SK-N-SH (cell line): ENCODE measurements at regions not wholly inside any gene's neighbourhood (a gene's known extent, or its start where the extent isn't known, plus 50 kb on each side); places are given as distances from the start of the nearest gene placed in this dataset.

Experiments
- EZH2phosphoT487 ChIP-seq: fragments of 200-600 bp; sonication (generic); IDR thresholded peaks from 2 replicates; pipeline ENCODE4 v1.6.1; 2017; ENCODE audit warnings: low read depth, mixed run types, mild to moderate bottlenecking, antibody characterized with exemption, moderate library complexity, borderline replicate concordance
- FOSL2 ChIP-seq: IDR thresholded peaks from 2 replicates; pipeline ENCODE4 v1.4.0; 2012; ENCODE audit warnings: low read depth, mild to moderate bottlenecking, moderate library complexity, borderline replicate concordance
- FOXM1 ChIP-seq: IDR thresholded peaks from 2 replicates; pipeline ENCODE4 v1.4.0; 2012; ENCODE audit warnings: low read depth, mild to moderate bottlenecking
- GABPA ChIP-seq: IDR thresholded peaks from 2 replicates; pipeline ENCODE4 v1.4.0; 2012; ENCODE audit warnings: low read depth, mild to moderate bottlenecking
- MEF2A ChIP-seq: IDR thresholded peaks from 2 replicates; pipeline ENCODE4 v1.4.0; 2012; ENCODE audit warnings: low read depth, borderline replicate concordance
- POLR2AphosphoS5 ChIP-seq: IDR thresholded peaks from 2 replicates; pipeline ENCODE4 v1.6.1; 2012; ENCODE audit warnings: low read depth, low read length
- RAD21 ChIP-seq: IDR thresholded peaks from 2 replicates; pipeline ENCODE4 v1.6.1; 2012; ENCODE audit warnings: mild to moderate bottlenecking, low read length
- RFX5 ChIP-seq: IDR thresholded peaks from 2 replicates; pipeline ENCODE4 v1.6.1; 2012; ENCODE audit warnings: mild to moderate bottlenecking, improper control_type of control experiment, low read length
- TEAD4 ChIP-seq: IDR thresholded peaks from 2 replicates; pipeline ENCODE4 v1.4.0; 2012; ENCODE audit warnings: mild to moderate bottlenecking, borderline replicate concordance; ENCODE audit not compliant: insufficient read depth
- USF2 ChIP-seq: fragments of 150-350 bp; IDR thresholded peaks from 2 replicates; pipeline ENCODE4 v1.6.1; 2017; ENCODE audit warnings: antibody characterized with exemption, low read length, low read depth, borderline replicate concordance
- YY1 ChIP-seq: IDR thresholded peaks from 2 replicates; pipeline ENCODE4 v1.4.0; 2012; ENCODE audit warnings: low read depth, mild to moderate bottlenecking
- TF ChIP-seq, protein P1 (sequence below): fragments of 200-600 bp; sonication (generic); IDR thresholded peaks from 2 replicates; pipeline ENCODE4 v1.6.1; 2017; ENCODE audit warnings: antibody characterized with exemption, mild to moderate bottlenecking, moderate library complexity
- TF ChIP-seq, protein P2 (sequence below): IDR thresholded peaks from 2 replicates; pipeline ENCODE4 v1.6.1; 2012; ENCODE audit warnings: mild to moderate bottlenecking, low read depth, low read length, moderate library complexity
- TF ChIP-seq, protein P3 (sequence below): IDR thresholded peaks from 2 replicates; pipeline ENCODE4 v1.4.0; 2012; ENCODE audit warnings: low read depth

GRCh38 chr21:38631676-38632075 is 133.4 kb upstream of the ERG start:
- TF ChIP-seq, protein P1, sequence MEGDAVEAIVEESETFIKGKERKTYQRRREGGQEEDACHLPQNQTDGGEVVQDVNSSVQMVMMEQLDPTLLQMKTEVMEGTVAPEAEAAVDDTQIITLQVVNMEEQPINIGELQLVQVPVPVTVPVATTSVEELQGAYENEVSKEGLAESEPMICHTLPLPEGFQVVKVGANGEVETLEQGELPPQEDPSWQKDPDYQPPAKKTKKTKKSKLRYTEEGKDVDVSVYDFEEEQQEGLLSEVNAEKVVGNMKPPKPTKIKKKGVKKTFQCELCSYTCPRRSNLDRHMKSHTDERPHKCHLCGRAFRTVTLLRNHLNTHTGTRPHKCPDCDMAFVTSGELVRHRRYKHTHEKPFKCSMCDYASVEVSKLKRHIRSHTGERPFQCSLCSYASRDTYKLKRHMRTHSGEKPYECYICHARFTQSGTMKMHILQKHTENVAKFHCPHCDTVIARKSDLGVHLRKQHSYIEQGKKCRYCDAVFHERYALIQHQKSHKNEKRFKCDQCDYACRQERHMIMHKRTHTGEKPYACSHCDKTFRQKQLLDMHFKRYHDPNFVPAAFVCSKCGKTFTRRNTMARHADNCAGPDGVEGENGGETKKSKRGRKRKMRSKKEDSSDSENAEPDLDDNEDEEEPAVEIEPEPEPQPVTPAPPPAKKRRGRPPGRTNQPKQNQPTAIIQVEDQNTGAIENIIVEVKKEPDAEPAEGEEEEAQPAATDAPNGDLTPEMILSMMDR: no peak
- TF ChIP-seq FOXM1 (no peak), MEF2A (no peak), USF2 (no peak), YY1 (no peak), RFX5 (no peak), GABPA (no peak), TEAD4 (no peak), POLR2AphosphoS5 (no peak), EZH2phosphoT487 (no peak), RAD21 (no peak), FOSL2 (no peak)
- TF ChIP-seq, protein P2, sequence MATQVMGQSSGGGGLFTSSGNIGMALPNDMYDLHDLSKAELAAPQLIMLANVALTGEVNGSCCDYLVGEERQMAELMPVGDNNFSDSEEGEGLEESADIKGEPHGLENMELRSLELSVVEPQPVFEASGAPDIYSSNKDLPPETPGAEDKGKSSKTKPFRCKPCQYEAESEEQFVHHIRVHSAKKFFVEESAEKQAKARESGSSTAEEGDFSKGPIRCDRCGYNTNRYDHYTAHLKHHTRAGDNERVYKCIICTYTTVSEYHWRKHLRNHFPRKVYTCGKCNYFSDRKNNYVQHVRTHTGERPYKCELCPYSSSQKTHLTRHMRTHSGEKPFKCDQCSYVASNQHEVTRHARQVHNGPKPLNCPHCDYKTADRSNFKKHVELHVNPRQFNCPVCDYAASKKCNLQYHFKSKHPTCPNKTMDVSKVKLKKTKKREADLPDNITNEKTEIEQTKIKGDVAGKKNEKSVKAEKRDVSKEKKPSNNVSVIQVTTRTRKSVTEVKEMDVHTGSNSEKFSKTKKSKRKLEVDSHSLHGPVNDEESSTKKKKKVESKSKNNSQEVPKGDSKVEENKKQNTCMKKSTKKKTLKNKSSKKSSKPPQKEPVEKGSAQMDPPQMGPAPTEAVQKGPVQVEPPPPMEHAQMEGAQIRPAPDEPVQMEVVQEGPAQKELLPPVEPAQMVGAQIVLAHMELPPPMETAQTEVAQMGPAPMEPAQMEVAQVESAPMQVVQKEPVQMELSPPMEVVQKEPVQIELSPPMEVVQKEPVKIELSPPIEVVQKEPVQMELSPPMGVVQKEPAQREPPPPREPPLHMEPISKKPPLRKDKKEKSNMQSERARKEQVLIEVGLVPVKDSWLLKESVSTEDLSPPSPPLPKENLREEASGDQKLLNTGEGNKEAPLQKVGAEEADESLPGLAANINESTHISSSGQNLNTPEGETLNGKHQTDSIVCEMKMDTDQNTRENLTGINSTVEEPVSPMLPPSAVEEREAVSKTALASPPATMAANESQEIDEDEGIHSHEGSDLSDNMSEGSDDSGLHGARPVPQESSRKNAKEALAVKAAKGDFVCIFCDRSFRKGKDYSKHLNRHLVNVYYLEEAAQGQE: no peak
- TF ChIP-seq, protein P3, sequence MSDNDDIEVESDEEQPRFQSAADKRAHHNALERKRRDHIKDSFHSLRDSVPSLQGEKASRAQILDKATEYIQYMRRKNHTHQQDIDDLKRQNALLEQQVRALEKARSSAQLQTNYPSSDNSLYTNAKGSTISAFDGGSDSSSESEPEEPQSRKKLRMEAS: no peak
